ENCODE measurements at regions not wholly inside any gene's neighbourhood (a gene's known extent, or its start where the extent isn't known, plus 50 kb on each side); places are given as distances from the start of the nearest gene placed in this dataset.

DNA sequence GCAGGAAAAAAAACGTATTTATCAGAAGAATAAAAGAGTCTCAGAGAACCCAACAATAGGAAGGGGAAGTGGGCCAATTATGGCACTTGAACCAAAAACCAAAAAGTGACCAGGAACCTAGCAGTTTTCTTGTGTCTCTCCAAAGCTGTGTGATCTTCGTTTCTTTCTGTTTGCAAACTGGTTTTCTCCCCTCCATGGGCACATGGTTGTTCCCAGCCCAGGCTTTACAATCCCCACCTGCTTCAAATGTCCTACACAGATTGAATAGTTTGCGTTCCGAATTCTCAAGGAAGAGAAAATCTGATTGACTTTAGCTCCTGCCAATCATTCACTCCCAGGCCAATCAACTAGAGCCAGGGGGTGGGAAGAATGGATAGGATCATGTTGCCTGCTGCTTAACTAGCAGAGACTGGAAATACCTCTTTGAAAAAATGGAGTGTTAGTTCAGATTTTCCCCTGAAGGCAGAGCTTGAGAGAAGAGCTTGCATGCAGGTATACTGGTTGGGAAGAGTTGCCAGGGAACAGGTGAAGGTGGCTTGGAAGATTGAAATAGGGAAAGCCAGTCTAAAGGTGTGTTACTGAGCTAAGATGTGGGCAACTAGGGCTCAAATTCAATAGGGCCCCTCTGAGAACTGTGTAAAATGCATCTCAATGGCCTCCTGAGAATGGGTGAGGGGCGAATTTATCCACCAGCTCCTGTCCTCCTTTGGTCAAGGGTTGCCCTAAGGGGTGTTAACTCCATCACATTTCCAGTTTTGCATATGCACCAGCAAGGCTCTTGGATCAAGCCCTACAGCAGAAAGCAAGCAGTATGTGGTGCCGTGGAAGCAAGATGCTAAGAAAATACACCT lies 106.4 kb upstream of the SRRM4 start:
- Histone ChIP-seq H3K27ac (ENCODE audit: low read depth, low read length) (no peak overlapping the region), H3K27me3 (ENCODE audit: control insufficient read depth, insufficient read depth, low read length, poor library complexity, severe bottlenecking) (peaks cover 31% of the 10 kb centered on the region), H3K4me3 (ENCODE audit: low read length) (no peak overlapping the region), H3K9me3 (ENCODE audit: control insufficient read depth, low read length) (no peaks in the 10 kb centered on the region), H3K9ac (ENCODE audit: extremely low read depth, low read length, poor library complexity, severe bottlenecking) (no peak overlapping the region), H3K36me3 (ENCODE audit: control insufficient read depth, insufficient read depth, low read length) (no peaks in the 10 kb centered on the region), H3K4me1 (ENCODE audit: control insufficient read depth, insufficient read depth, low read length) (no peaks in the 10 kb centered on the region)
- no peaks in the 10 kb centered on the region for H3K9me3 Mint-ChIP-seq
- TF ChIP-seq, protein P1, sequence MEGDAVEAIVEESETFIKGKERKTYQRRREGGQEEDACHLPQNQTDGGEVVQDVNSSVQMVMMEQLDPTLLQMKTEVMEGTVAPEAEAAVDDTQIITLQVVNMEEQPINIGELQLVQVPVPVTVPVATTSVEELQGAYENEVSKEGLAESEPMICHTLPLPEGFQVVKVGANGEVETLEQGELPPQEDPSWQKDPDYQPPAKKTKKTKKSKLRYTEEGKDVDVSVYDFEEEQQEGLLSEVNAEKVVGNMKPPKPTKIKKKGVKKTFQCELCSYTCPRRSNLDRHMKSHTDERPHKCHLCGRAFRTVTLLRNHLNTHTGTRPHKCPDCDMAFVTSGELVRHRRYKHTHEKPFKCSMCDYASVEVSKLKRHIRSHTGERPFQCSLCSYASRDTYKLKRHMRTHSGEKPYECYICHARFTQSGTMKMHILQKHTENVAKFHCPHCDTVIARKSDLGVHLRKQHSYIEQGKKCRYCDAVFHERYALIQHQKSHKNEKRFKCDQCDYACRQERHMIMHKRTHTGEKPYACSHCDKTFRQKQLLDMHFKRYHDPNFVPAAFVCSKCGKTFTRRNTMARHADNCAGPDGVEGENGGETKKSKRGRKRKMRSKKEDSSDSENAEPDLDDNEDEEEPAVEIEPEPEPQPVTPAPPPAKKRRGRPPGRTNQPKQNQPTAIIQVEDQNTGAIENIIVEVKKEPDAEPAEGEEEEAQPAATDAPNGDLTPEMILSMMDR (conservative IDR thresholded peaks at IDR 0.05): no peak
- H3K27me3 Mint-ChIP-seq (ENCODE audit: insufficient read depth): peaks cover 18% of the 10 kb centered on the region
- no peak overlapping the region for H3K27ac Mint-ChIP-seq
- H3K4me1 Mint-ChIP-seq: peaks cover 21% of the 10 kb centered on the region
- WGBS, 2 experiments (ENCODE audit: insufficient coverage in 1 of 2, insufficient read length in 1 of 2): 55 to 66% methylated on average over 4 to 6 of the region's 6 CpGs
- H3K4me3 Mint-ChIP-seq: no peak overlapping the region
- peak; percentile 89 for DNase-seq
- H3K36me3 Mint-ChIP-seq (ENCODE audit: low read depth): no peaks in the 10 kb centered on the region

DNA sequence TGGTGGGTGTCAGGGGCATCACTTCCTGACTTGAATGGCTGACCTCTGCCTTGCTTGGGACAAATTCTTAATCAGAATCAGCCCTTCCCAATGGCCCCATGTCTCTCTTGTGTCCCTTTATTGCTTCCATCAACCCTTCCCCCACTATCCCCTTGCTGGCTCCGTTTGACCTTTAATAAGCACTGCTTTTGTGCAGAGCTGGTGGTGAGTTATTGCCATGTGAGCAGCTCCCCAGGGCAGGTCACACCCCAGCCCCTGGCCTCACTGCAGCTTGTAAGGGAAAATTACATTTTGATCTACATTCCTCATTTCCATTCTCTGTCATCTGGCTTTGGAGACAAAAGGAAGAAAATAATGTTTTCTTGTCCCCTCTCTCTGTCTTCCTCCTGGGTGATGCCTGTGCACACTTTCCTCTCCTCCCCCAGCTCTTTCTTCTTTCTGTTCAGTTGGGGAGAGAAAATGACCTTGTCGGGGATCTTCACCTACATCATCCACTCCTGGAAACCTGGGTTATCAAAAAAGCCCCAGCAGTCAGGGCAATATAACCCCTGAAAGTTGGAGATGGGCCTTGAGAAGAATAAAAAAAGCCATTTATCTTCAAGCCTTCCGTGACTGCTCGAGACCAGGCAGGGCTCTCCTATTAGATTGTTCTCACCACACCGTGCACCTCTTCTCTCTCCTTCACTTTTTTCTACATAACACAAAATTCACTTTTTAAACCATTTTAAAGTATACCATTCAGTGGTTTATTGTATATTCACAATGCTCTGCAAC lies 100.4 kb upstream of the SRRM4 start:
- no peaks in the 10 kb centered on the region for H3K27me3 ChIP-seq (ENCODE audit: control insufficient read depth, insufficient read depth, low read length, poor library complexity, severe bottlenecking)
- WGBS, 2 experiments (ENCODE audit: insufficient coverage in 1 of 2, insufficient read length in 1 of 2): 68 to 85% methylated on average over 3 to 4 of the region's 5 CpGs
- H3K27ac ChIP-seq (ENCODE audit: low read depth, low read length): peak overlapping the region; percentile 81
- no peaks in the 10 kb centered on the region for H3K36me3 ChIP-seq (ENCODE audit: control insufficient read depth, insufficient read depth, low read length)
- no peak overlapping the region for H3K4me3 Mint-ChIP-seq
- H3K9ac ChIP-seq (ENCODE audit: extremely low read depth, low read length, poor library complexity, severe bottlenecking): no peak overlapping the region
- TF ChIP-seq, protein P1 (conservative IDR thresholded peaks at IDR 0.05): no peak
- no peak overlapping the region for H3K4me3 ChIP-seq (ENCODE audit: low read length)
- H3K4me1 Mint-ChIP-seq: peaks cover 12% of the 10 kb centered on the region
- no peaks in the 10 kb centered on the region for H3K9me3 ChIP-seq (ENCODE audit: control insufficient read depth, low read length)
- no peak for DNase-seq
- no peaks in the 10 kb centered on the region for H3K27me3 Mint-ChIP-seq (ENCODE audit: insufficient read depth)
- H3K4me1 ChIP-seq (ENCODE audit: control insufficient read depth, insufficient read depth, low read length): no peaks in the 10 kb centered on the region
- no peaks in the 10 kb centered on the region for H3K9me3 Mint-ChIP-seq
- no peak overlapping the region for H3K27ac Mint-ChIP-seq
- H3K36me3 Mint-ChIP-seq (ENCODE audit: low read depth): no peaks in the 10 kb centered on the region

DNA sequence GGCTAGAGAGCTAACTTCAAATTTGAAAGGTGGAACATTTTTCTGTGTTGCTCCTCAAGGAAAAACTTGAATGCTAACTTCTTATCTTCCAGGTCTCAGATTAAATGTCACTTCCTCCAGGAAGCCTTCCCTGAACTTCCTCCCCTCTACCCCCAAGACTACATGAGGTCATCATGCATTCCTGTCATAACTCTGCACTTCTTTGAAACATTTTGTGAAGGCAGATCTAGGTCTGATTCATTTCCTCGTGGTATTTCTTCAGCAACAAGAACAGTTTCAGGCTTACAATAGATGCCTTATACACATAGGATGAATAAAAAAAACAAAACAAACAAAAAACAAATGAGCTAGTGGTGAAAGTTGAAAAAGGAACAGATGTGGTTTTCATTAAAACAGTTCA lies 97.1 kb upstream of the SRRM4 start:
- 70% methylated on average over 1 of the region's 1 CpG; no CpG with 5 or more reads in 1 of the 2 experiments for WGBS, 2 experiments (ENCODE audit: insufficient coverage in 1 of 2, insufficient read length in 1 of 2)
- no peak for DNase-seq

More for the DNA sequence above, 97.1 kb upstream of the SRRM4 start:
- Histone ChIP-seq H3K27ac (ENCODE audit: low read depth, low read length) (no peak overlapping the region), H3K9me3 (ENCODE audit: control insufficient read depth, low read length) (no peaks in the 10 kb centered on the region), H3K36me3 (ENCODE audit: control insufficient read depth, insufficient read depth, low read length) (no peaks in the 10 kb centered on the region), H3K4me3 (ENCODE audit: low read length) (no peak overlapping the region), H3K4me1 (ENCODE audit: control insufficient read depth, insufficient read depth, low read length) (no peaks in the 10 kb centered on the region), H3K27me3 (ENCODE audit: control insufficient read depth, insufficient read depth, low read length, poor library complexity, severe bottlenecking) (no peaks in the 10 kb centered on the region), H3K9ac (ENCODE audit: extremely low read depth, low read length, poor library complexity, severe bottlenecking) (no peak overlapping the region)
- no peaks in the 10 kb centered on the region for H3K4me1 Mint-ChIP-seq
- no peak overlapping the region for H3K27ac Mint-ChIP-seq
- no peaks in the 10 kb centered on the region for H3K27me3 Mint-ChIP-seq (ENCODE audit: insufficient read depth)
- H3K4me3 Mint-ChIP-seq: no peak overlapping the region
- H3K9me3 Mint-ChIP-seq: no peaks in the 10 kb centered on the region
- H3K36me3 Mint-ChIP-seq (ENCODE audit: low read depth): no peaks in the 10 kb centered on the region
- TF ChIP-seq, protein P1 (conservative IDR thresholded peaks at IDR 0.05): no peak
